HepG2 (cell line): ENCODE measurements at regions not wholly inside any gene's neighbourhood (a gene's known extent, or its start where the extent isn't known, plus 50 kb on each side); places are given as distances from the start of the nearest gene placed in this dataset.

Source experiments
- HNRNPLL ChIP-seq: fragments of 200-400 bp; formaldehyde crosslinking; IDR thresholded peaks from 2 replicates; pipeline ENCODE4 v1.6.1; 2017; ENCODE audit warnings: mild to moderate bottlenecking, low read depth, low read length; ENCODE audit not compliant: poor library complexity, severe bottlenecking
- TF ChIP-seq, protein P1 (sequence below): sonication (generic); formaldehyde crosslinking; IDR thresholded peaks from one replicate; pipeline ENCODE4 v1.5.1; 2020; ENCODE audit warnings: mild to moderate bottlenecking, missing genetic modification reagents; ENCODE audit errors: not compliant biosample characterization

GRCh38 chr3:171967137-171967783, 72.1 kb upstream of the FNDC3B start (continued):
- TF ChIP-seq, protein P1, sequence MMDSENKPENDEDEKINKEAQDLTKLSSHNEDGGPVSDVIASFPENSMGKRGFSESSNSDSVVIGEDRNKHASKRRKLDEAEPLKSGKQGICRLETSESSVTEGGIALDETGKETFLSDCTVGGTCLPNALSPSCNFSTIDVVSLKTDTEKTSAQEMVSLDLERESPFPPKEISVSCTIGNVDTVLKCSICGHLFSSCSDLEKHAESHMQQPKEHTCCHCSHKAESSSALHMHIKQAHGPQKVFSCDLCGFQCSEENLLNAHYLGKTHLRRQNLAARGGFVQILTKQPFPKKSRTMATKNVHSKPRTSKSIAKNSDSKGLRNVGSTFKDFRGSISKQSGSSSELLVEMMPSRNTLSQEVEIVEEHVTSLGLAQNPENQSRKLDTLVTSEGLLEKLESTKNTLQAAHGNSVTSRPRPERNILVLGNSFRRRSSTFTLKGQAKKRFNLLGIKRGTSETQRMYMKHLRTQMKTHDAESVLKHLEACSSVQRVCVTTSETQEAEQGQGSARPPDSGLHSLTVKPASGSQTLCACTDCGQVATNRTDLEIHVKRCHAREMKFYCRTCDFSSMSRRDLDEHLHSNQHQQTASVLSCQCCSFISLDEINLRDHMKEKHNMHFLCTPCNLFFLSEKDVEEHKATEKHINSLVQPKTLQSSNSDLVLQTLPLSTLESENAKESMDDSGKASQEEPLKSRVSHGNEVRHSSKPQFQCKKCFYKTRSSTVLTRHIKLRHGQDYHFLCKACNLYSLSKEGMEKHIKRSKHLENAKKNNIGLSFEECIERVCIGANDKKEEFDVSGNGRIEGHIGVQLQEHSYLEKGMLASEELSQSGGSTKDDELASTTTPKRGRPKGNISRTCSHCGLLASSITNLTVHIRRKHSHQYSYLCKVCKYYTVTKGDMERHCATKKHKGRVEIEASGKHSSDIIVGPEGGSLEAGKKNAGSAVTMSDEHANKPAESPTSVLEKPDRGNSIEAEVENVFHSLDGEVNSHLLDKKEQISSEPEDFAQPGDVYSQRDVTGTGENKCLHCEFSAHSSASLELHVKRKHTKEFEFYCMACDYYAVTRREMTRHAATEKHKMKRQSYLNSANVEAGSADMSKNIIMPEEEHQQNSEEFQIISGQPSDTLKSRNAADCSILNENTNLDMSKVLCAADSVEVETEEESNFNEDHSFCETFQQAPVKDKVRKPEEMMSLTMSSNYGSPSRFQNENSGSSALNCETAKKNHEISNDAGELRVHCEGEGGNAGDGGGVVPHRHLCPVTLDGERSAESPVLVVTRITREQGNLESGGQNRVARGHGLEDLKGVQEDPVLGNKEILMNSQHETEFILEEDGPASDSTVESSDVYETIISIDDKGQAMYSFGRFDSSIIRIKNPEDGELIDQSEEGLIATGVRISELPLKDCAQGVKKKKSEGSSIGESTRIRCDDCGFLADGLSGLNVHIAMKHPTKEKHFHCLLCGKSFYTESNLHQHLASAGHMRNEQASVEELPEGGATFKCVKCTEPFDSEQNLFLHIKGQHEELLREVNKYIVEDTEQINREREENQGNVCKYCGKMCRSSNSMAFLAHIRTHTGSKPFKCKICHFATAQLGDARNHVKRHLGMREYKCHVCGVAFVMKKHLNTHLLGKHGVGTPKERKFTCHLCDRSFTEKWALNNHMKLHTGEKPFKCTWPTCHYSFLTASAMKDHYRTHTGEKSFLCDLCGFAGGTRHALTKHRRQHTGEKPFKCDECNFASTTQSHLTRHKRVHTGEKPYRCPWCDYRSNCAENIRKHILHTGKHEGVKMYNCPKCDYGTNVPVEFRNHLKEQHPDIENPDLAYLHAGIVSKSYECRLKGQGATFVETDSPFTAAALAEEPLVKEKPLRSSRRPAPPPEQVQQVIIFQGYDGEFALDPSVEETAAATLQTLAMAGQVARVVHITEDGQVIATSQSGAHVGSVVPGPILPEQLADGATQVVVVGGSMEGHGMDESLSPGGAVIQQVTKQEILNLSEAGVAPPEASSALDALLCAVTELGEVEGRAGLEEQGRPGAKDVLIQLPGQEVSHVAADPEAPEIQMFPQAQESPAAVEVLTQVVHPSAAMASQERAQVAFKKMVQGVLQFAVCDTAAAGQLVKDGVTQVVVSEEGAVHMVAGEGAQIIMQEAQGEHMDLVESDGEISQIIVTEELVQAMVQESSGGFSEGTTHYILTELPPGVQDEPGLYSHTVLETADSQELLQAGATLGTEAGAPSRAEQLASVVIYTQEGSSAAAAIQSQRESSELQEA (CRISPR knock-in tag), result no peak
- no peak for TF ChIP-seq HNRNPLL
